NCI-H146 (cell line): ENCODE measurements at regions not wholly inside any gene's neighbourhood (a gene's known extent, or its start where the extent isn't known, plus 50 kb on each side); places are given as distances from the start of the nearest gene placed in this dataset.

Experiments used
- DNase-seq: peaks from one replicate; lab custom pipeline; 2025; lab: John Stamatoyannopoulos, UW

DNA sequence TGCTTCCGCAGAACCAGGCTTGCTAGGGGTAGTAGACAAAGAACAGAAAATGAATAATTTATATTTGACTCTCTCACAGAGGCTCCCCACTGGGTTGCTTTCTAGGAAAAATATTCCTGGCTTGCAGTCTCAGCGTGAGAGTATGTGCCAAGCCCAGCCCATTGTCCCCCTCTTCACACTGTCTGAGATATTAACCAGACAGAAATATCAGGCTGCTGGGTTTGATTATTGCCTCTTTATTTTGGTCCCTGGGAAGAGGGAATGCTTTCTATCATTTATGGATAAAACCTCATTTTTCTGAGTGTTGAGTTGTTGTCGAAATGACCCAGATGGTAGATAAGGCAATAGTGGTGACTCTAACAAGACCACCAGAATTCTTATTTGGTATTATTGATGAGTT is 367.9 kb downstream of the METTL15 start:
- DNase-seq = peak; percentile 11

DNA sequence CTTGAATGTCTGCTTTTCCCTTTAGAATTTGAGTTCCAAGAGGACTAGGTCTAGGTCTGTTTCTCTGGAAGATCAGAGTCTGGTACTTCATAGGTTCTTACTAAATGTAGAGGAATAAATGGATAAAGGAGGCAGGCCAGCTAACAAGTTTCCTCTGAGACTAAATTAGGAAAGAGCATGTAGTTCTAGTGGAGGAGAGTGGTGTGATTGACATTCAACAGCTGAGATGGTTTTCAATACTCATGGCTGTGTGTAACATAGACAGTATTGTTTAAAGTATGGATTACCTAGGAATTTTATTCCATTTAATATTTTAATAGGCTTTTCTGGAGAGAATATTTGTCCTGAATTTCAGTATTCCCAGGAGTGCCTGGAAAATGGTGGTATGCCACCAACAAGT is 364.7 kb downstream of the METTL15 start:
- no peak for DNase-seq

DNA sequence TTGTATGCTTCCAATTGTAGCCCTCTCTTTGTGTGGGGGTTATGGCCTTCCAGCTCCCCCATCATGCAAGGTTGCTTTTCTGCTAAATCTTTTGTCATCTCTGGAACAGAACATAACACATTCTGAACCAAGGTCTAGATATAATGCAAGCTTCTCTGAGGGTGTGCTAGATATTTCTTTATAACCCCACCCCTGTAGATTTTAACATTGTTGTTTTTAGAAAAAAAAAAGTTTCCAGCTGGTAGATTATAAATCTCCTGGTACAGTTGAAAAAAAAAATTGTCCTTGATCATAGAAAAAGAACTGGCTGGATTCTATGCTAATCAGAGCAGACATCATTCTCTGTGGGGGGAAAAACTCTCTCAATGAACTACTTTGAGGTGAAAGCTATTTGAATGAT is 363.3 kb downstream of the METTL15 start:
- DNase-seq = no peak

DNA sequence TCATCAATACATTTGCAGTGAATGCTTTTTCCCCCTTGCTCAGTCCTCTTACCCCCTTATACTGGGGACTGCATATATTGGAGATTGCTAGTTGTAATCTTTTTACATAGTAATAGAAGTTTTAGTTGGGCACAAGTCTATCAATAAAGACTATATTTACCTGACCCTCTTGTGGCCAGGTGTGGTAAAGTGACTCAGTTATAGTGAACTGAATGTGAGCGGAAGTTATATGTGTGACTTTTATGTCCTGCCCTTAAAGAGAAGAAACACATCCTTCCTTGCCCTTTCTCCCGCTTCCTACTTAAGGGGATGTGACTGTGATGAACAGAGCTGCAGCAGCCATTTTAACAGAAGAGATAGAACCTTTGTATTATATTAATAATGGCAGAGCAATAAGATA is 362.0 kb downstream of the METTL15 start:
- DNase-seq = no peak

DNA sequence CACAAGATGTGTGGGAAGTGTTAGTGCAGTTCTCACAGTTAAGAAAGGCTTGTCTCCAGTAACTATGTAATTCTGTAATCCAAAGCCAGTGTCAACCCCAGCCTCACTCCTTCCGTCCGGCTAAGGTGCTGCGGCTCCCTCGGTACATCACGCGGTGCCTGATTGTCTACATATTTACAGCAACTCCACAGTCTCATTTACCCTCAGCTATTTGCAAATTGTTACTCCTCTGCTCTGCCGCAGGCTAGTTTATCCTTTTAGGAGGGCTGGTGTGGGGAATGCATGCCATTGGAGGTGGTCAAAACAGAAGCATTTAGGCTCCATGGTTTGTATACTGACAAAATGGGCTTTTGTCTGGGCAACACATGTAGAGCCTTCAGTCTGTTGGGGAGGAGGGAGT is 358.3 kb downstream of the METTL15 start:
- no peak for DNase-seq

DNA sequence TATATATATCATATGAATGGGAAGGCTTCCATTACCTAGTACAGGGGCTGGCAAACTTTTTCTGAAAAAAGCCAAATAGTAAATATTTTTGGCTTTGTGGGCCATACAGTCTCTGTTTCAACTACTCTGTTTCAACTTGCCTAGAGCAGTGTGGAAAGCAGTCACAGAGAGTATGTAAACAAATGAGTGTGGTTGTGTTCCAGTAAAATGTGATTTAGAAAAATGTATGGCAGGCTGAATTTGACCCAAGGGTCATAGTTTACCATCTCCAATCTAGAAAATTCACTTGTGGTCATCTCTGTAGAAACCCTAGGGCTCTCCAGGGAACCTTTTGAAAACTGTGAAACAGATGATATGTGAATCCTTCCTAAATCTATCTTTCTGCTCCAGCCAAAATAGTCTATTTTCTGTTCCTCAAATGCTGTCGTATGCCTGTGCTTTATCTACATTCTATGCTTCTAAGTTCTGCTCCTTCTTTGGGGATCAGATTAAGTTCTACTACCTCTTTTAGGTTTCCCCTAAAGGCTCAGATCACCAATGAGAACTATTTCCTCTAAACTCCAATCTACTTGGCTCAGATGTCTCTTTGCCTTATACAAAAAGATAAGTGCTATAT is 356.2 kb downstream of the METTL15 start:
- no peak for DNase-seq

DNA sequence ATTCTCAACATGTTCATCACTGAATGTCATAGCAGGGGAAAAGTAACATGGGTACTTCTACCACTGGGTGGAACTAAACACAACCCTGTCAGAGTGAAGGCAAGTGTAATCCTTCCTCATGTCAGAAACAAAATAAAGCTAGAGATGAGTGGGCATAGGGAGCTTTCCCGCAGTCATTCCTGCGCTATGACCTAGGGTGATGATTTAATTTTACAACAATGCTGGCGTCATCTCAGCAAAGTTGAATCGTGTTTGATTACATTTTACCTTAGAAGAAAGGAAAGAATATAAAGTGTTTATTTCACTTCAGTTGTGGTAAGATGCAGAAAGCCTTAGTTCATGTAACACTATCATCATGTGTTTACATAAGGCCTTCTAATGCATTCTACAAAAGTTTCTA is 355.6 kb downstream of the METTL15 start:
- no peak for DNase-seq

DNA sequence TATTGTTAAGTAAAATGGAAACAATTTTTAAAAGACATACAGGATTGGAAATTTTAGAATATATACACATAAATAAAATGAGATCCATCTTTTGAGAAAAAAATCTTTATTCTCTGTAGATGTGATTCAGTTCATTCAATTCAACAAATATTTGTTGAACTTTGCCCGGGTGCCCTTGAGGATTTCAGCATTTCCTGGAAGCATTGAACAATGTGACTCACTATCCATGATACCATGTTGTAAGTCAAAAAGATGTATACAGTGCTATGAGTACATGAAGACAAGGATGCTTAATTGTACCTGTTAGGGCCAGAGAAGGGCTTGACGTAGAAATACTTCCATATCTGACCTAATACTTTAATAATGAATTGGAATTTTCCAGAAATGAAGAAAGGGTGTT is 353.7 kb downstream of the METTL15 start:
- no peak for DNase-seq

DNA sequence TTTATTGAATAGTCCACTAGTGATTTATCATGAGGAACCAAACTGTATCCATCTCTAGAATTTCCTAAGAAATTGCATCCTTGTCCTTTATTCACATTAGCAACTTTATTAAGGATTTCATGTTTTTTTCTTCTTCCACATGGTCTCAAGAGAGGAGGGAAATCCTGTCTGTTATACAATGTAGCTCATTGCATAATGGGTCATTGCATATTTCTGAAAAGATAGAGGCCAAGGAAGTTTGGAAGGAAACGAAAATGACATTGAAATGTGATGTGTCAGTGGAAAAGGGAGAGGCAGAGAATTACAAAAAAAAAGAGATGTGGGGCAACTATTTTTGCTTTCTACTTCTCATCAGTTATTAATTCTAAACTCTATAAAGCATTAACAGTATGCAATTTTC is 353.1 kb downstream of the METTL15 start:
- no peak for DNase-seq

DNA sequence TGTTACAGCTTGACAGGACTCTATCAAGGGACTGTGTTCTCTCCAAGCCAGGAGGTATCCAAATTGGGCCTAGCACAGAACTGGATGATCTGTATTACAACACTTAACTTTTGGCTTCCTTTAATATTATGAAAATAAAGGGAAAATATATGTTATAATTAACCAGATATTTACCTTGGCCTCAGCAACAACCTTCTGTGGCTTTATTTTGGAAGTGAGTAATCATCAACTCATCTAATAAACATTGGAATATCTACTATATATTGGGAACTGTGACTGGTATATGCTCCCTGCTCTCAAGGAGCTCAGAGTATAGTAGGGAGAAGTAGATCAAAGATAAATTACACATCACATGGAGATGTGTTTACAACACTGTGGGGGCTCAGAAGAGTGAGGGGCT is 352.2 kb downstream of the METTL15 start:
- no peak for DNase-seq

DNA sequence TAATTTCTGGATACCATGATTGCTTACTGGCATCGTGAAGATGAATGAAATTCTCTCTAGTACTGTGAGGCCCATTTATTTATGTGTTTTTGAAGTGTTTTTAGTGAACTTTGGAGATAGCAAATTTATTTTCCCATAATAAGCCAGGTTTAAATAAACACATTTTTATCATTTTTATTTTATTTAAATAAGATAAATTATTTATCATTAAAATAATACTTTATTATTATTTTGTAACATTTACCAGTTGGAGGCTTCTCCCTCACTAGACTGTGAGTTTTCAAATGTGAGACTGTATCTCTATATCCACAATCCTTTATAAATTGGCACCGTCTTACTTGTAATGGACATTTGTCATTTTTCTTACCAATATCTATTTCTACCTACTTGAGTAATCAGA is 351.7 kb downstream of the METTL15 start:
- no peak for DNase-seq

DNA sequence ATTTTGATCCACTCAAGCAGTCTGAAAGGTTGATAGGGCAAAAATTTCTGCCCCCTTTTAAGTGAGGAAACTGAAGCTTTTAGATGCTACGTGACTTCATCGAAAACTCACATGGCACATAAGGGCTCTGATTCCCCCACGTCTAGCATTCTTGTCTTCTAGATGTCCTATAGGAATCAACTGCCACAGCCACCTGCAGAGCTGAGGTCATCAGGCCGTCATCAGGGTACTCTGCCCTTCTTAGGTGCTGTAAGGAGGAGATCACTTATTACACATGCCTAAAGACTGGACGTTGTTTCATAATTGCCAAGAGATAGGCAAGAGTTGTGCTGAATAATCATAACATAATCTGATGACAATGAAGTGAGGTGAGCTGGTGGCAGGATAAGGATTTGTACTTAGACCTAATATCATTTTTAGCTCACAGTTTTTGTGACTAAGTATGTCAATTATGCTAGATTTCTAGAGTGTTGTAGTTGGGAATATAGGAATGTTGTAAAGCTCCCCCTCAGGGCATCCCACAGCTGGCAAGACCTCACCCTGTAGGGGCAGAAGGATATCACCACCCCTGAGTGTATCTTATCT is 349.4 kb downstream of the METTL15 start:
- no peak for DNase-seq

DNA sequence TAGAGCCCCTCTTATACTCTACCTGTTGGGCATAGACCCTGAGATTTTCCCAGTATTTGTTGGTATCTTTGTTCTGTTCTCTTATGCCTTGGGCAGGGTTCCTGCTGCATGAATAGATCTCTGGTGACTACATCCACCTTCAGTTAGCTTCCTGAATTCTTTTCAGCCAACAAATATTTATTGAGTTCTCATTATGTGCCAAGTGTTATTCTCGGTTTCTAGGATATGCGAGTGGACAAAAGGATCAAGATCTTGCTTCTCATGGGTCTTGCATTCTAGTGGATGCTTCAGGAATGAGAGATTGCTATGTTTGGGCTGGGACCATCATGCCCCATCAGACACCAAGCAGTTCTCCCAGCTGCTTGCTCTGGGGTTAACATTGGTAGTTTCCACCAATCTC is 340.0 kb downstream of the METTL15 start:
- DNase-seq = no peak

DNA sequence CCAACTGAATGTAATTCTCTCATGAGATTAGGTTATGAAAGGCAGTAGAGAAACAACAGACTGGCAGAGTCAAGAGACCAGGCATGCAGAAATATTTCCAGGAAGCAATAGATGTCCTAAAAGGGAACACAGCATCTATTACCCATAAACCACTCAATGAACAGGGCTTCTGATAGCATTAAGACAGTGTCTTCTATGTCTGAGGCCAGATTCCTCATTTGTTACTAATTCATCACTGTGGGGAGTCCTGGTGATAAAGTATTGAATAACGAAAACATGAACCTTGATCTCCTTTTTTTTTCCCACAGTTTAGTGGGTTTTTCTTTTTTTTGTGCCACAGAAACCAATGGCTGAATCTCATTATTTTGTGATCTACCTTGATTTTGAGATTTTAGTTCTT is 339.0 kb downstream of the METTL15 start:
- no peak for DNase-seq

DNA sequence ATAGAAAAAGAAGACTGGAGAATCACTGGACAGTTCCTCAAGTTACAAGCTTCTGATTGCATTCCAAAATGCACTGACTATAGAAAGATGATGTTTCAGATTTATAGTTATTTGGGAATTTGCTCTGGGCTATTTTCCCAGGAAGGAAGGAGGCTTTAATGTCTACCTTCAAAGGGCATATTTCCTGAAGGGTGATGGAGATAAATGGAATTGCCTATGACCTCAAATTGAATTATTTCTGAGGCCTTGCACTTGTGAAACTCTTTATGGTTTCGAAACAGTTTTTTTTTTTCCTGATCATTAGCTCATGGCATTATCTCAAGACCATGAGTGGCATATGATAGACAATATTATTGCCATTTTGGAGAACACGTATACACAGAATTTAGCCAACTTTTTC is 333.9 kb downstream of the METTL15 start:
- DNase-seq = no peak

DNA sequence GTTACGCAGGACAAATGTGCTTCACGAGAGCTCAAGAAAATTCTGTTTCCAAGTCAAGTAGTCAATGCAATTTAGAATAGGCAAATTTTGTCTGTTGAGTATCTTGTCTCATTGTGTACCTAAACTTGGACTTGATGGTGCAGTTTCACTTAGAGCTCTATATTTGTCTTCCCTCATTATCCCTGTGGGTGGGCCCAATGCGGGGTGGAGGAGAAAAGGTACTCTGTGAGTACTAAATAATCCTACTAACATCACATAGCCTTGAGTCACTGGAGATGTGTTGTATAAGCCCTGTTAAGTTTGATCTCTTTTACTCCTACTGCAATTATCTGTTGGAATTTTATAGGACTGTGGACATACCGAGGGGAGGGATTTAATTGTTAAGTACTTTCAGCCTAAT is 331.2 kb downstream of the METTL15 start:
- DNase-seq = no peak

DNA sequence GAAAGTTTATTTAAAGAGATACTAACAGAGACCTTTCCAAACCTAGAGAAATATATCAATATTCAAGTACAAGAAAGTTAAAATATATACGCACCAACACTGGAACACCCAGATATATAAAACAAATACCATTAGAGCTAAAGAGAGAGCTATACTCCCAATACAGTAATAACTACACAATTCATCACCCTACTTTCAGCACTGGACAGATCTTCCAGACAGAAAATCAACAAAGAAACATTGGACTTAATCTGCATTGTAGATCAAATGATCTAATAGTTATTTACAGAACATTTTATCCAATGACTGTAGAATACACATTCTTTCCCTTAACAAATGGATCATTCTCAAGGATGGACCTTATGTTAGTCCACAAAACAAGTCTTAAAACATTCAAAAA is 311.9 kb downstream of the METTL15 start:
- no peak for DNase-seq

DNA sequence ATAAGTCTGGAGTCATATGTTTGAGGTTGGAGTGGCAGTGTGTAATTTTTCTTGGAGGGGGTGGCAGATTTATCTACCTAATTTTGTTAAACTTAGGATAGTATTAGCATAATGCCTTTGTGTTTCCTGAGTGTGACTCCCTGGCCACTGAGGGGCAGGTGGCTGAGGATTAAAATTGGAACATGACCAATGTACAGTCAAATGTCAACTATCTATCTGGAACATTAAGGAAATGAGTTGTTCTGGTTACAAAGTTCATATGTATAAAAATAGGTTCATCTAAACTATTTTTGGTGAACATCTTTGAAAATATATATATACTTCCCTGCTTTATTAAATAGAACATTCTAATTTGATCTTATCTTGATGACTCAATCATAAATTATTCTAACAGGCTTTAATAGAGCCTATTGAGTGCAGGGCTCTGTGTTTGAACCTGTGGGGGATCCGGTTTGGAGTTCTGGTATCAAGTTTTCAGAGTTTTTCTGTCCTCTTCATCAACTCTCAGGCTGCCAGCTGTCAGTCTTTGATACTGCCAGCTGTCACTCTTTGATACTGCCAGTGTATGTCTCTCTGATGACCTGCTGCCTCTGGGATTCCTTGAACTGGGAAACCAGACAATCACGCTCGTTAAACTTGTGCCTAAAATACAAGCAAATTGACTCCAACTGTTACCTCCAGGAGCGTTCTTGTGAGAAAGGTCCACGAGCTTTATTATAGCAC is 309.6 kb downstream of the METTL15 start:
- DNase-seq = no peak

DNA sequence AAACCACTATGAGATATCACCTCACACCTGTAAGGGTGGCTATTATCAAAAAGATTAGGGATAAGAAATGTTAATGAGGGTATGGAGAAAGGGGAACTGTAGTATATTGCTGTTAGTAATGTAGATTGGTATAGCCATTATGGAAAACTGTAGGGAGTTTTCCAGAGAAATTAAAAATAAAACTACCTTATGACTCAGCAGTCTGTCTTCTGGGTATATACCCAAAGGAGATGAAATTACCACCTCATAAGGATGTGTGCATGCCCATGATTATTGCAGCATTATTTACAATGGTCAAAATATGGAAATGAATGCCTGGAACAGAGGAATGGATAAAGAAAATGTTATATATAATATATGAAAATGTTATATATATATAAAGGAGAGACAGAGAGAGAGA is 303.8 kb downstream of the METTL15 start:
- DNase-seq = no peak

DNA sequence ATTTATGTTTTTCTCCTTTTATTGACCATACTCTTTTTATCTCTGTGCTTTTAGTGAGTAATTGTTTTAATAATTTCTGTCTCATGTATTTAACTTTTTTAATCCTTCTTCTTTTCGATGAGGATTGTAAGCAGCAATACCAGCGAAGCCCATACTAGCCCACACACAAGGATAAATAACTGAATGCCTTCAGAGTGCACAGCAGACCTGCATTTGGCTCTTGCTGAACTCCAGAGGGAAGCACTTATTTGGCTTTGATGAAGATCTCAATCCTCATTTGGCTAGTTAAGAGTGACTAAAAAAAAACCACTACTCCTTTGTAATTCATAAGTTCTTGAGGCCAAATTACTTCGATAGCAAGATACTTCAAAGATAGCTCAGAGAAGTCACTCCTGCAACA is 293.3 kb downstream of the METTL15 start:
- DNase-seq = no peak

DNA sequence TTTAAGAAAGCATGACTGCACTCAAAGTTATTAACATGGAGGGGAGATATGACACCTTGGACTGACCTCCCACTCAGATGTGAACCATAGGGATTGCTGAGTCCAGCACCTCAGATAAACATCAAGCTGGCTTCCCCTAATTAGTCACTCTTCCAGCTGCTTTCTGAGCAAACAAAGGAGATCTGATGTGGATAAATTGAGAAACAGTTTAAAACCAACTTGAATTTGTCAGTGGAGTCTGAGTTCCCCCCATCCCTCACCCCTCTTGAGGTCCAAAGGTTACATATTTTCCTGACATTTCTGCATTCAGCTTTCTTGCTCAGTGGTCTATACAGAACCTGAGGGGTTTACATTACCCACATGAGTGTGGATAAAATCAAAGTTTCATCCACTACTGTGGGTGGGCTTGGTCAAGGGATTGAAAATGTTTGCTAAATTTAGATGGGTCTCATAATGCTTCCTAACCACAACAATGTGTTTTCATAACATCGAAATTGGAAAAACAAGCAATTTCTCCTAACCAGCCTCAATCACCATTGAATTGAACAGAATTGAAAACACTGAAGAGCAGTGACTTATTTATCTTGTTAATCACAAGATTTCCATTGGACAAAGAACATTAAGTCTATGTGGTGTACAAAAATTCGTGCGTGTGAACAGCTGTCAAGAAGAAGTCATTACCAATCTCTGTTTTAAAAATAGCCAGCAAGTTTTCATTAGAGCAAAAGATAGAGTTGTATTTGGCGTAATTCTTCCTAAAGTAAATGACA is 292.3 kb downstream of the METTL15 start:
- no peak for DNase-seq

DNA sequence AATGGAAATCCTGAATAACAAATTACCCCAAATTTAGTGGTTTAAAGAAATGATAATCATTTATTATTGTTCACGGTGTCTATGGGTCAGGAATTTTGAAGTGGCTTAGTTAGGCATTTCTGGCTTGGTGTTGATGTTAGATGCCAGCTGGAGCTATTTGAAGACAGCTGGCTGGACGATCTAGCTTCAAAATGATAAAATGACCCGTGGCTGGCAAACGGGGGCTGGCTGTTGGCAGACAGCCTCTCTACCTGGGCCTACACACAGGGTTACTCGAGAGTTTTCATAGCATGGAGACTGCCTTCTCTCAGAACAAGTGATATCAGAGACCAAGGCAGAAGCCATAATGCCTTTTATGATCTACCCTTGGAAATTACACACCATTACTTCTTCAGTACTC is 285.2 kb downstream of the METTL15 start:
- DNase-seq = no peak

DNA sequence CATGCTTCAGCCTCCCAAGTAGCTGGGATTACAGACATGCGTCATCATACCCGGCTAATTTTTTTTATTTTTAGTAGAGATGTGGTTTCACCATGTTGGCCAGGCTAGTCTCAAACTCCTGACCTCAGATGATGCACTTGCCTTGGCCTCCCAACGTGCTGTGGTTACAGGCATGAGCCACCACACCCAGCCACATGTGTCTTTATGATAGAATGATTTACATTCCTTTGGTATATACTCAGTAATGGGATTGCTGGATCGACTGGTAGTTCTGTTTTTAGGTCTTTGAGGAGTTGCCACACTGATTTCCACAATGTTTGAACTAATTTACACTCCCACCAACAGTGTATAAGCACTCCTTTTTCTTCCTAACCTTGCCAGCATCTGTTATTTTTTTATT is 276.2 kb downstream of the METTL15 start:
- DNase-seq = no peak
